Thyroid gland (tissue), 4 donors: ENCODE measurements at regions not wholly inside any gene's neighbourhood (a gene's known extent, or its start where the extent isn't known, plus 50 kb on each side); places are given as distances from the start of the nearest gene placed in this dataset.

ENCODE experiments used
- DNase-seq, 2 donors: peaks; one replicate each; pipeline ENCODE4 v3.0.0-alpha.2; 2019
- H3K27ac ChIP-seq, 3 donors: fragments of 200-600 bp; sonication (generic); 1 replicate in 2 of 3; 2 replicates in 1 of 3; pipeline ENCODE4 v1.5.1; 2016 to 2019; ENCODE audit warnings: mild to moderate bottlenecking in 1 of 3, moderate library complexity in 1 of 3
- H3K27me3 ChIP-seq: fragments of 200-600 bp; sonication (generic); one replicate; pipeline ENCODE4 v1.5.1; 2019
- H3K36me3 ChIP-seq, 2 donors: fragments of 200-600 bp; sonication (generic); one replicate each; pipeline ENCODE4 v1.5.1; 2016 to 2019
- H3K4me1 ChIP-seq, 2 donors: fragments of 200-600 bp; sonication (generic); one replicate each; pipeline ENCODE4 v1.5.1; 2017 to 2019
- H3K4me3 ChIP-seq, 3 donors: fragments of 200-600 bp; sonication (generic); replicated peaks in 1 of 3; 1 replicate in 2 of 3; 2 replicates in 1 of 3; pipeline ENCODE4 v1.5.1; 2016; ENCODE audit warnings: mild to moderate bottlenecking in 1 of 3
- H3K9me3 ChIP-seq: fragments of 200-600 bp; sonication (generic); one replicate; pipeline ENCODE4 v1.5.1; 2017
- POLR2A ChIP-seq, 2 donors: fragments of 450-650 bp; IDR thresholded peaks; one replicate each; pipeline ENCODE4 v1.6.1; 2017; ENCODE audit warnings: antibody characterized with exemption in 2 of 2, mild to moderate bottlenecking in 2 of 2, moderate library complexity in 1 of 2
- WGBS, 2 donors: methylation state at CpG; one replicate each; pipeline ENCODE4 v1.1.5; 2017; 5-methylcytosine and 5-hydroxymethylcytosine counted together
- intact Hi-C: fragments of 100-400 bp; cut with DNase I; formaldehyde crosslinking; loops from one replicate; pipeline ENCODE4 v1.15.1; 2023
- TF ChIP-seq, protein P1 (sequence below), 6 experiments: fragments of 200-600 bp in 3 of 6; fragments of 450-650 bp in 3 of 6; sonication (generic) in 3 of 6; IDR thresholded peaks; one replicate each; pipeline ENCODE4 v1.5.1; 2016 to 2019; ENCODE audit warnings: antibody characterized with exemption in 6 of 6, mild to moderate bottlenecking in 2 of 6, inconsistent platforms in 1 of 6, moderate library complexity in 1 of 6

DNA sequence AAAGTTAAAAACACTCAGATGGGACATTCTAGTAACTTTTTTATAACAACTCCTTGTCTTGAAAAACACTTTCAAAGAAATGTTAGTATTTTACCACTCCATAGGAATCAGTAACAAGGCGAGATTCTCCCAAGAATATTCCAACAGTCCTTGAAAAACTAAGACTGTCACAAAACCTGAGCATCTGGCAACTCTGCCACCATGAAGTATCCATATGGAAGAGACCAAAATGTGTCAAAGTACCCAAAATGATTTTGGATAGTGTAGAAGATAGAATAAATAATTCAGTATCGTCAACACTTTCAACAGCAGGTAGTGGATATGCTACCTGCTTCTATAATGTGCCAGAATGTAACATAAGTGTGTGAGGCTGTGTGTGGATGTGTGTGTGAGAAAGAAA lies 361.8 kb downstream of the ZEB2 start:
- DNase-seq = no peak
- H3K4me3 ChIP-seq = no peak overlapping the region
- H3K4me1 ChIP-seq = no peaks in the 10 kb centered on the region
- H3K27me3 ChIP-seq = no peaks in the 10 kb centered on the region
- no peak for TF ChIP-seq POLR2A (IDR thresholded peaks at IDR 0.05)
- TF ChIP-seq, protein P1, sequence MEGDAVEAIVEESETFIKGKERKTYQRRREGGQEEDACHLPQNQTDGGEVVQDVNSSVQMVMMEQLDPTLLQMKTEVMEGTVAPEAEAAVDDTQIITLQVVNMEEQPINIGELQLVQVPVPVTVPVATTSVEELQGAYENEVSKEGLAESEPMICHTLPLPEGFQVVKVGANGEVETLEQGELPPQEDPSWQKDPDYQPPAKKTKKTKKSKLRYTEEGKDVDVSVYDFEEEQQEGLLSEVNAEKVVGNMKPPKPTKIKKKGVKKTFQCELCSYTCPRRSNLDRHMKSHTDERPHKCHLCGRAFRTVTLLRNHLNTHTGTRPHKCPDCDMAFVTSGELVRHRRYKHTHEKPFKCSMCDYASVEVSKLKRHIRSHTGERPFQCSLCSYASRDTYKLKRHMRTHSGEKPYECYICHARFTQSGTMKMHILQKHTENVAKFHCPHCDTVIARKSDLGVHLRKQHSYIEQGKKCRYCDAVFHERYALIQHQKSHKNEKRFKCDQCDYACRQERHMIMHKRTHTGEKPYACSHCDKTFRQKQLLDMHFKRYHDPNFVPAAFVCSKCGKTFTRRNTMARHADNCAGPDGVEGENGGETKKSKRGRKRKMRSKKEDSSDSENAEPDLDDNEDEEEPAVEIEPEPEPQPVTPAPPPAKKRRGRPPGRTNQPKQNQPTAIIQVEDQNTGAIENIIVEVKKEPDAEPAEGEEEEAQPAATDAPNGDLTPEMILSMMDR (IDR thresholded peaks at IDR 0.05) = no peak
- intact Hi-C loops = no loop called here
- no peaks in the 10 kb centered on the region for H3K9me3 ChIP-seq
- no peak overlapping the region for H3K27ac ChIP-seq
- H3K36me3 ChIP-seq = no peaks in the 10 kb centered on the region
- 94 to 95% methylated on average over 2 of the region's 2 CpGs for WGBS, 2 donors

DNA sequence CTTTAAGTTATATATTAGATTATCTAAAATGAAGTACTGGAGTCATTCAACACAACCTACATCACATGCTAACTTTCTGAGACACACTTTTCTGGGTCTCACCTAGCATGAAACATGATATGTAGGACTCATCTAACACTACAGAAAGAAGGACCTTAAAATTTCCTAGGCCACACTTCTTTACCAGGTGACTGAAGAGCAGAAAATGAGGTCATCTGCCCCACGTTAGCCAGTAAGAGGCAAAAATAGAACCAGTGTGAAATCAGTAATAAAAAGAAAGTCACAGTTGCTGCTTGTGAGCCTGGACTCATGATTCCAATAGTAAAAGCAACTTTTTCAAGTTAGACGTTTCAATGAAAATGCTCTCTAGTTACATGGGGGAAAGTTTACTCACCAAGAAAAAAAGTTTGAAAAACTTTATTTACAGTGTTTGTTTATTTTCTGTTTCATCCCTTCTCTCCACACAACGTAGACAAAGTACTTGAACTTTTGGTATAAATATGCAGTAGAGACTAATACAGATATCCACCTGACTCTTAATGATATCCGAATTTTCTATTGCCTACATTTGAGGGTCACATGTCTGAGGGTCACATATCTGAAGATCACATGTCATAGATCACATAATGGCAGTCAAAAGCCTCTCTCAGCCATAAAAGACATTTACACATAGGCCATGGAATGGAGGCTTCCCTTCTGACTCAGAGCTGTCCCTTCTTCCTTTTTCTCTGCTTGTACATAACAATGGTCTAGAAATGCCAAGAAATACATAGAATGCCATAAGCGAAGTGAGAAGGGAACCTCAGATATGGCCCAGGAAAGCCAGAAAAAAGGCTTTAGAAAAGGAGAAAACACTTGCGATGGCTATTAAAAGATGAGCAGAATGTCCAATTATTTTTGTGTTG lies 362.9 kb downstream of the ZEB2 start:
- DNase-seq = no peak
- Histone ChIP-seq H3K4me3 (no peak overlapping the region), H3K36me3 (no peaks in the 10 kb centered on the region), H3K9me3 (no peaks in the 10 kb centered on the region), H3K27me3 (no peaks in the 10 kb centered on the region), H3K4me1 (no peaks in the 10 kb centered on the region), H3K27ac (no peak overlapping the region)
- intact Hi-C loops = no loop called here
- TF ChIP-seq, protein P1 (IDR thresholded peaks at IDR 0.05) = no peak
- no peak for TF ChIP-seq POLR2A (IDR thresholded peaks at IDR 0.05)
- 89 to 91% methylated on average over 6 of the region's 6 CpGs for whole genome bisulfite sequencing, 2 donors

DNA sequence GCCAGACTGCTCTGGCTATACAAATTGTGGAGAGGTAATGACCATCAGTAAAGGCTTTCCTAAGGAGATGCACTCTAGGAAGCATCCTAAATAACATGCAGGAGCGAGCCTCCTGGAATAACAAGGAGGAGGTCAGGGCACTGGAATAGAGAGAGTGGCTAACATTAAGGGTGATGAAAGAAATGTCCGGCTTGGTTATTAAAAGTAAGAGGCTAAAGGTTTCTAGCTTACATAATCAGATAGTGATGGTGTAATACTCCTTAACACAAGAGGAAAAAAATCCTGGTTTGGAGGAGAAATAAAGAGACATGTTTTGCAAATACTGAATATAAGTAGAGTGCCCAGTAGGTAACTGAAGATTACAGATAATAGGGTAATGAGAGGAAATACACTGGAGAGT lies 365.7 kb downstream of the ZEB2 start:
- no peak for TF ChIP-seq POLR2A (IDR thresholded peaks at IDR 0.05)
- TF ChIP-seq, protein P1 (IDR thresholded peaks at IDR 0.05) = no peak
- no peak overlapping the region for H3K4me3 ChIP-seq
- H3K4me1 ChIP-seq = no peaks in the 10 kb centered on the region
- no peaks in the 10 kb centered on the region for H3K36me3 ChIP-seq
- no peaks in the 10 kb centered on the region for H3K27me3 ChIP-seq
- intact Hi-C loops = no loop called here
- DNase-seq = no peak
- no peak overlapping the region for H3K27ac ChIP-seq
- 85% methylated on average over 2 of the region's 2 CpGs for WGBS, 2 donors
- H3K9me3 ChIP-seq = no peaks in the 10 kb centered on the region

DNA sequence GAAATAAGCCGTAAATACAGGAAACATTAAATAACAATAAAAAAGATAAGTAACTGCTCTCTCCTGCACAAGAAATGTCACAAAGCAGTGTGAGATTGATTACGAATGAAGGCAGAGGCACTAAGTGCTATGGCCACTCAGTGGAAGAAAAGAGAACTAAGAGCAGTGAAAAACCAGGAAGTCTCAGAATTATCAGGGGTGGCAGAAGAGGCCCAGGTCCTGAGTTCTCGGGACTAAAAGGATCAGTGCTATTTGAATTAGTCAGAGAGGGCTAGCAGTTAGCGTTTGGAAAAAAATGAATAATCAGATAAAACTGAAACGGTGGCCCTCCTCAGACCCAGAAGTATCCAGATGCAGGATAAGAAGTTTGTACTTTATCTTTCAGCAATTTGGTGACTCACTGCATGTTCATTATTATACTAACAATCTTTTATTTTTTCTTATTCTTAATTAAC lies 367.1 kb downstream of the ZEB2 start:
- Histone ChIP-seq H3K27me3 (no peaks in the 10 kb centered on the region), H3K36me3 (no peaks in the 10 kb centered on the region), H3K9me3 (no peaks in the 10 kb centered on the region), H3K4me1 (no peaks in the 10 kb centered on the region), H3K27ac (no peak overlapping the region), H3K4me3 (no peak overlapping the region)
- WGBS, 2 donors = 66 to 72% methylated on average over 5 of the region's 5 CpGs
- intact Hi-C loops = no loop called here
- TF ChIP-seq, protein P1 (IDR thresholded peaks at IDR 0.05) = no peak
- no peak for TF ChIP-seq POLR2A (IDR thresholded peaks at IDR 0.05)
- DNase-seq = no peak

DNA sequence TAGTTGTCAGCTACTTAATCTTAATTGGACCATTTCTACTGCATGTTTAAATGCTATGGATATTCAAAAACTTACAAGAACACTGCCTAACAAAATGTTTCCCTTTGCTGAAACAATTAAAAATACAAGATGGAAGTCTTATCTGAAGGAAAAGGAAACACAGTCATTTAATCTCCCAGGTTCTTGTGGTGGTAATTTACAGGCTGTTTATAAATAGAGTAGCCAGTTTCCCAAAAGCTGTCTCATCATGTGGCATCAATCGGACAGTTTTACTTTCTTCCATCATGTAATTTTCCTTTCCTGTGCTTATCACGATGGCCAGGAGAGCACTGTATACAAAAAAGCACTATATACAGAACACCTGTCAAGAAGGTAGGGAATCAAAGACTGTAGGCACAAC lies 368.1 kb downstream of the ZEB2 start:
- intact Hi-C loops = no loop called here
- no peak for DNase-seq
- TF ChIP-seq, protein P1 (IDR thresholded peaks at IDR 0.05) = no peak
- TF ChIP-seq POLR2A (IDR thresholded peaks at IDR 0.05) = no peak
- Histone ChIP-seq H3K36me3 (no peaks in the 10 kb centered on the region), H3K27me3 (no peaks in the 10 kb centered on the region), H3K4me1 (no peaks in the 10 kb centered on the region), H3K4me3 (no peak overlapping the region), H3K9me3 (no peaks in the 10 kb centered on the region), H3K27ac (no peak overlapping the region)
- WGBS, 2 donors = 68 to 82% methylated on average over 2 of the region's 2 CpGs
